Smooth muscle cell (in vitro differentiated cells): ENCODE measurements at regions not wholly inside any gene's neighbourhood (a gene's known extent, or its start where the extent isn't known, plus 50 kb on each side); places are given as distances from the start of the nearest gene placed in this dataset.

Experiments
- DNase-seq: peaks from one replicate; lab custom pipeline; 2025; ENCODE audit not compliant: unreplicated experiment; lab: John Stamatoyannopoulos, UW
- H2AFZ ChIP-seq: fragments of 200-600 bp; sonication (generic); 2 replicates; pipeline ENCODE4 v1.6.0; 2016; ENCODE audit warnings: antibody characterized with exemption, low read depth, mild to moderate bottlenecking
- H3F3A ChIP-seq: fragments of 200-600 bp; sonication (generic); 2 replicates; pipeline ENCODE4 v1.6.0; 2017; ENCODE audit warnings: antibody characterized with exemption, low read depth
- H3K27ac ChIP-seq: fragments of 200-600 bp; sonication (generic); 2 replicates; pipeline ENCODE4 v1.5.1; 2016; ENCODE audit warnings: low read depth, mild to moderate bottlenecking
- H3K27me3 ChIP-seq: fragments of 200-600 bp; sonication (generic); 2 replicates; pipeline ENCODE4 v1.6.1; 2016; ENCODE audit warnings: low read depth, mild to moderate bottlenecking
- H3K36me3 ChIP-seq: fragments of 200-600 bp; sonication (generic); 2 replicates; pipeline ENCODE4 v1.5.1; 2016; ENCODE audit warnings: low read depth
- H3K4me1 ChIP-seq: fragments of 200-600 bp; sonication (generic); 2 replicates; pipeline ENCODE4 v1.5.1; 2016; ENCODE audit warnings: low read depth
- H3K4me2 ChIP-seq: fragments of 200-600 bp; sonication (generic); 2 replicates; pipeline ENCODE4 v1.6.0; 2016; ENCODE audit warnings: mild to moderate bottlenecking
- H3K4me3 ChIP-seq: fragments of 200-600 bp; sonication (generic); 2 replicates; pipeline ENCODE4 v1.5.1; 2016; ENCODE audit warnings: mild to moderate bottlenecking
- H3K79me2 ChIP-seq: fragments of 200-600 bp; sonication (generic); 2 replicates; pipeline ENCODE4 v1.6.0; 2016; ENCODE audit warnings: low read depth, mild to moderate bottlenecking
- H3K9ac ChIP-seq: fragments of 200-600 bp; sonication (generic); 2 replicates; pipeline ENCODE4 v1.6.0; 2016; ENCODE audit warnings: low read depth
- H3K9me3 ChIP-seq: fragments of 200-600 bp; sonication (generic); replicated peaks from 2 replicates; pipeline ENCODE4 v1.5.1; 2016; ENCODE audit warnings: low read depth
- H4K20me1 ChIP-seq: fragments of 200-600 bp; sonication (generic); 2 replicates; pipeline ENCODE4 v1.6.0; 2016; ENCODE audit warnings: low read depth
- WGBS: methylation state at CpG from one replicate; pipeline ENCODE4 v1.1.7; 2016; ENCODE audit warnings: low lambda C conversion rate; 5-methylcytosine and 5-hydroxymethylcytosine counted together
- TF ChIP-seq, protein P1 (sequence below): fragments of 200-600 bp; sonication (generic); IDR thresholded peaks from 2 replicates; pipeline ENCODE4 v1.5.1; 2017; ENCODE audit warnings: borderline replicate concordance, mild to moderate bottlenecking, antibody characterized with exemption; ENCODE audit not compliant: insufficient read depth, poor library complexity, severe bottlenecking

DNA sequence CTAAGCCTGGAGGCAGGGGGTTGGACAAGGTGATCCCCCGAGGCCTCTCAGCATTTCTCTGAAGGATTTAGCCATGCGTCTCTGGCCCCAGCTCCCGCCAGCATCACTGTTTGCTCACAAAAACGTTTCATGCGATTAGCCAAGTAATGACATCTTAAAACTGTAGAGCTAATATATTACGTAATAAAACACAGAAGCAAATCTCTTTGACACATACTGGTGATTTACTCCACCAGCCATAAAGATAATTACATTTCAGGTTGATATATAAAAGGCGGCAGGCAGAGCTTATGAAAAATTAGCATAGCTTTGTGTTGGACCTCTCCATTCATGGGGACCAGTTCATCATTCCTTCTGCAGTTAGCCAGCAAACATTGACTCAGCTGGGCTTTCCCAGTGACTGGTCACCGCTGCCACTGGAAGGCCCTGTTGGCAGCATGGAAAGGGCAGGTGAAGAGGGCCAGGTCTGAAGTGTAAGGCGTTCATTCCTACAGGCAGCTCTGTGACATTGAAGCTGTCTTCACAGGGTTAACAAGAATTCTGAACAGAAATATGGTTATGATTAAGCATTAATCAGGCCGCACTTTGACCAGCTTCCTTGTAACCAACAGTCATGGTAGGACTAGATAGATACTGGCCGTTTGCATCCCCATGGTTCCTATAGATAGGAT, 150.3 kb downstream of the NECTIN1 start:
- Histone ChIP-seq H3K9me3 (no peaks in the 10 kb centered on the region), H3K4me1 (no peaks in the 10 kb centered on the region), H3K4me3 (no peak overlapping the region), H3K4me2 (no peak overlapping the region), H3K27ac (no peak overlapping the region), H3F3A (peaks cover 2% of the 10 kb centered on the region), H4K20me1 (no peaks in the 10 kb centered on the region), H3K9ac (no peak overlapping the region), H3K79me2 (no peaks in the 10 kb centered on the region), H3K36me3 (no peaks in the 10 kb centered on the region), H3K27me3 (no peaks in the 10 kb centered on the region), H2AFZ (no peak overlapping the region)
- TF ChIP-seq, protein P1, sequence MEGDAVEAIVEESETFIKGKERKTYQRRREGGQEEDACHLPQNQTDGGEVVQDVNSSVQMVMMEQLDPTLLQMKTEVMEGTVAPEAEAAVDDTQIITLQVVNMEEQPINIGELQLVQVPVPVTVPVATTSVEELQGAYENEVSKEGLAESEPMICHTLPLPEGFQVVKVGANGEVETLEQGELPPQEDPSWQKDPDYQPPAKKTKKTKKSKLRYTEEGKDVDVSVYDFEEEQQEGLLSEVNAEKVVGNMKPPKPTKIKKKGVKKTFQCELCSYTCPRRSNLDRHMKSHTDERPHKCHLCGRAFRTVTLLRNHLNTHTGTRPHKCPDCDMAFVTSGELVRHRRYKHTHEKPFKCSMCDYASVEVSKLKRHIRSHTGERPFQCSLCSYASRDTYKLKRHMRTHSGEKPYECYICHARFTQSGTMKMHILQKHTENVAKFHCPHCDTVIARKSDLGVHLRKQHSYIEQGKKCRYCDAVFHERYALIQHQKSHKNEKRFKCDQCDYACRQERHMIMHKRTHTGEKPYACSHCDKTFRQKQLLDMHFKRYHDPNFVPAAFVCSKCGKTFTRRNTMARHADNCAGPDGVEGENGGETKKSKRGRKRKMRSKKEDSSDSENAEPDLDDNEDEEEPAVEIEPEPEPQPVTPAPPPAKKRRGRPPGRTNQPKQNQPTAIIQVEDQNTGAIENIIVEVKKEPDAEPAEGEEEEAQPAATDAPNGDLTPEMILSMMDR: no peak
- WGBS: 74% methylated on average over 11 of the region's 11 CpGs
- DNase-seq: no peak

DNA sequence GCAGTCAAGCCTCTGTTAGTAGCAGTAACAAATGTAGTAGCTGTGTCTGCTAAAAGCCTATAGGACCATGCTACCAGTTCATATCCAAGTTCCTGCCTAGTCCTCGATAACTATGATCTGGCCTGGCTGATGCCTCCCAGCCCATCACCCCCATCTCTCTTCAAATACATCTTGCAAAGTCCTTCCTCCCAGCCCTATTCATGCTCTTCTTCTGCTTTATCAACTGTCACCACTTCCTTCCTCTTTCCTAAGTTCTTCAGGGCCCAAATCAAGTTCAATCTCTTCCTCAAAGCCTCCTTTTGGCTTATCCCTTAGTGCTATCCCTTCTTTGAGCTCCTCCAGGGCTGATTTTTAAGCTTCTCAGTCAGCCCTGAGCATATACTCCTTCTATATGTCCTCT, 150.9 kb upstream of the THY1 start:
- Histone ChIP-seq H3K4me3 (no peak overlapping the region), H3K79me2 (no peaks in the 10 kb centered on the region)
- TF ChIP-seq, protein P1: no peak

DNA sequence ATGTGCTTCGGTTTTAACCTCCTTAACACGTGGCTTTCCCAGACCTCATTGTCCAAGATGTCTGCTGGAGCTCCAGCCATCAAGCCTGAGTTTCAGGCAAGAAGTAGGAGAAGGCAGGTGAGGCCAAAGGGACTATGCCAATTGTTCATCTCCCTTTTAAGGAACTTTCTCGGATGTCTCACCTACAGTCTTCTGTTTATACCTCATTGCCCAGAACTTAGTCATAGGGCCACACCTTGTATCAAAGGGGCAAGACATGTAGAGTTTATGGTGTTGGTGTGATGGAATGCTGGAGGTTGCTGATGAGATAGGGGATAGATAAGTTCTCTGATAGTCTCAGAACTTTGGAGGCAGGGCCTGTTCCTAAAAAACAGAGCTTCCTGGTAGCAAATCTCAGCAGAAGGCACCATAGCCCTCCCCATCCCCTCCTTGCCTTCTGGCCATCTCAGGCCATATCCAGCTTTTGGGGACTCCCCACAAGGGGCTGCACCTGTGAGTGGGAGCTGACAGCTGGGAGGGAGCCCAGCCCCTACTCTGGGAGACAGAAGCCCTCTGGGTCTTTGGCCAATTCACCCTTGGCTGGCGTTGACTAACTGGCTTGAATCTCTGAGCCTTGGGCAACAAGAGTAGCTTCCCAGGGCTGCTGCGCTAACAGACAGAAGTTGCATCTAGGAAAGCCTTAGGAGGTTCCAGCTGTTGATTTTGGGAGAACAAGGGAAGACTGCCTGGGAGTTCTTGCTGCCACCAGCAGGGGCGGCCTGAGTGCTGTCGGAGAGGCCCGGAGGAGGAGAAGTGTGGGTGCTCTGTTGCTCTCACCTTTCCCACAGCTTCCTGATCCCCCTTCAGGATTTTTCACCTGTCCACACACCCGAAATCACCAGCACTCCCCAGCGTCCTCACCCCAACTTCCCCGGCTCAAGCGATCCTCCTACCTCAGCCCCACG, 149.8 kb upstream of the THY1 start:
- Histone ChIP-seq H3K4me3 (no peak overlapping the region), H3K27me3 (no peaks in the 10 kb centered on the region), H3K79me2 (no peaks in the 10 kb centered on the region), H3K9ac (no peak overlapping the region), H3K4me1 (no peaks in the 10 kb centered on the region), H3K9me3 (no peaks in the 10 kb centered on the region), H3F3A (peaks cover 8% of the 10 kb centered on the region), H3K4me2 (no peak overlapping the region), H2AFZ (no peak overlapping the region), H4K20me1 (no peaks in the 10 kb centered on the region), H3K27ac (no peak overlapping the region), H3K36me3 (no peaks in the 10 kb centered on the region)
- 89% methylated on average over 13 of the region's 13 CpGs for WGBS
- TF ChIP-seq, protein P1: no peak
- DNase-seq: no peak

More for the DNA sequence above, 150.9 kb upstream of the THY1 start:
- Histone ChIP-seq H4K20me1 (no peaks in the 10 kb centered on the region), H3K4me2 (no peak overlapping the region), H3K4me1 (no peaks in the 10 kb centered on the region), H3K36me3 (no peaks in the 10 kb centered on the region), H3K9ac (no peak overlapping the region), H3K27ac (no peak overlapping the region), H3K27me3 (no peaks in the 10 kb centered on the region), H3F3A (peaks cover 3% of the 10 kb centered on the region), H3K9me3 (no peaks in the 10 kb centered on the region), H2AFZ (no peak overlapping the region)
- DNase-seq: no peak
- 82% methylated on average over 1 of the region's 1 CpG for WGBS
